Ishikawa (cell line): ENCODE measurements at regions not wholly inside any gene's neighbourhood (a gene's known extent, or its start where the extent isn't known, plus 50 kb on each side); places are given as distances from the start of the nearest gene placed in this dataset.

ENCODE experiments used
- CEBPB ChIP-seq: IDR thresholded peaks from 2 replicates; pipeline ENCODE4 v1.6.1; 2012
- CREB1 ChIP-seq: IDR thresholded peaks from 2 replicates; pipeline ENCODE4 v1.6.1; 2012; ENCODE audit warnings: low read depth
- EGR1 ChIP-seq: IDR thresholded peaks from 2 replicates; pipeline ENCODE4 v1.6.1; 2012
- EP300 ChIP-seq: IDR thresholded peaks from 2 replicates; pipeline ENCODE4 v1.6.1; 2012; ENCODE audit warnings: borderline replicate concordance
- FOXM1 ChIP-seq: IDR thresholded peaks from 2 replicates; pipeline ENCODE4 v1.6.1; 2012; ENCODE audit warnings: low read depth, borderline replicate concordance
- NFIC ChIP-seq: IDR thresholded peaks from 2 replicates; pipeline ENCODE4 v1.6.1; 2012
- RAD21 ChIP-seq: IDR thresholded peaks from 2 replicates; pipeline ENCODE4 v1.6.1; 2012; ENCODE audit warnings: low read depth
- TAF1 ChIP-seq: IDR thresholded peaks from 2 replicates; pipeline ENCODE4 v1.6.1; 2012; ENCODE audit warnings: low read depth, mild to moderate bottlenecking
- TCF12 ChIP-seq: IDR thresholded peaks from 2 replicates; pipeline ENCODE4 v1.6.1; 2012; ENCODE audit warnings: low read depth
- TEAD4 ChIP-seq: IDR thresholded peaks from 2 replicates; pipeline ENCODE4 v1.6.1; 2012
- YY1 ChIP-seq: IDR thresholded peaks from 2 replicates; pipeline ENCODE4 v1.6.1; 2012; ENCODE audit warnings: low read depth
- ZBTB7A ChIP-seq: IDR thresholded peaks from 2 replicates; pipeline ENCODE4 v1.6.1; 2012; ENCODE audit warnings: low read depth
- TF ChIP-seq, protein P1 (sequence below): IDR thresholded peaks from 2 replicates; pipeline ENCODE4 v1.6.1; 2012; ENCODE audit warnings: low read depth, mild to moderate bottlenecking
- TF ChIP-seq, protein P2 (sequence below): IDR thresholded peaks from 2 replicates; pipeline ENCODE4 v1.6.1; 2012
- TF ChIP-seq, protein P3 (sequence below): IDR thresholded peaks from 2 replicates; pipeline ENCODE4 v1.6.1; 2012

DNA sequence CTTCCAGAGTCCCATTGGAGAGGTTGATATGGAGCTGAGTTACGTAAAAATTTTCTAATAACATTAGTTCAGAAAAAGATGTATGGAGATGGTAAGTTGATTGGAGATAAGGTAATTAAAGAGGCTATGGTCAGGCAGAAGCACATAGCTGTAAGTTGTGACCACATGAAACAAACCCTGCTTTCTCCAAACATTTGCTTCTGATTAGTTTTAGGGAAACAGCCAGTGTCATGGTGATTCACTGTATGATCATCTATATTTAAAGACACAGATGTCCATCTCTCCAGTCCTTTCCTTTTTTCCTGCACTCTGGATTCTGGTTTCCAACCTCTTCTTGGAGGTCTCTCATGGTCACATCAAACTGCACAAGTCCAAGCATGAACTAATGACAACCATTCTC, 1550.8 kb upstream of the PIK3C3 start:
- TF ChIP-seq, protein P1, sequence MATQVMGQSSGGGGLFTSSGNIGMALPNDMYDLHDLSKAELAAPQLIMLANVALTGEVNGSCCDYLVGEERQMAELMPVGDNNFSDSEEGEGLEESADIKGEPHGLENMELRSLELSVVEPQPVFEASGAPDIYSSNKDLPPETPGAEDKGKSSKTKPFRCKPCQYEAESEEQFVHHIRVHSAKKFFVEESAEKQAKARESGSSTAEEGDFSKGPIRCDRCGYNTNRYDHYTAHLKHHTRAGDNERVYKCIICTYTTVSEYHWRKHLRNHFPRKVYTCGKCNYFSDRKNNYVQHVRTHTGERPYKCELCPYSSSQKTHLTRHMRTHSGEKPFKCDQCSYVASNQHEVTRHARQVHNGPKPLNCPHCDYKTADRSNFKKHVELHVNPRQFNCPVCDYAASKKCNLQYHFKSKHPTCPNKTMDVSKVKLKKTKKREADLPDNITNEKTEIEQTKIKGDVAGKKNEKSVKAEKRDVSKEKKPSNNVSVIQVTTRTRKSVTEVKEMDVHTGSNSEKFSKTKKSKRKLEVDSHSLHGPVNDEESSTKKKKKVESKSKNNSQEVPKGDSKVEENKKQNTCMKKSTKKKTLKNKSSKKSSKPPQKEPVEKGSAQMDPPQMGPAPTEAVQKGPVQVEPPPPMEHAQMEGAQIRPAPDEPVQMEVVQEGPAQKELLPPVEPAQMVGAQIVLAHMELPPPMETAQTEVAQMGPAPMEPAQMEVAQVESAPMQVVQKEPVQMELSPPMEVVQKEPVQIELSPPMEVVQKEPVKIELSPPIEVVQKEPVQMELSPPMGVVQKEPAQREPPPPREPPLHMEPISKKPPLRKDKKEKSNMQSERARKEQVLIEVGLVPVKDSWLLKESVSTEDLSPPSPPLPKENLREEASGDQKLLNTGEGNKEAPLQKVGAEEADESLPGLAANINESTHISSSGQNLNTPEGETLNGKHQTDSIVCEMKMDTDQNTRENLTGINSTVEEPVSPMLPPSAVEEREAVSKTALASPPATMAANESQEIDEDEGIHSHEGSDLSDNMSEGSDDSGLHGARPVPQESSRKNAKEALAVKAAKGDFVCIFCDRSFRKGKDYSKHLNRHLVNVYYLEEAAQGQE = no peak
- no peak for TF ChIP-seq TEAD4
- TF ChIP-seq, protein P2, sequence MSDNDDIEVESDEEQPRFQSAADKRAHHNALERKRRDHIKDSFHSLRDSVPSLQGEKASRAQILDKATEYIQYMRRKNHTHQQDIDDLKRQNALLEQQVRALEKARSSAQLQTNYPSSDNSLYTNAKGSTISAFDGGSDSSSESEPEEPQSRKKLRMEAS = no peak
- TF ChIP-seq CEBPB = no peak
- TF ChIP-seq TCF12 = no peak
- TF ChIP-seq, protein P3, sequence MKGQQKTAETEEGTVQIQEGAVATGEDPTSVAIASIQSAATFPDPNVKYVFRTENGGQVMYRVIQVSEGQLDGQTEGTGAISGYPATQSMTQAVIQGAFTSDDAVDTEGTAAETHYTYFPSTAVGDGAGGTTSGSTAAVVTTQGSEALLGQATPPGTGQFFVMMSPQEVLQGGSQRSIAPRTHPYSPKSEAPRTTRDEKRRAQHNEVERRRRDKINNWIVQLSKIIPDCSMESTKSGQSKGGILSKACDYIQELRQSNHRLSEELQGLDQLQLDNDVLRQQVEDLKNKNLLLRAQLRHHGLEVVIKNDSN = no peak
- TF ChIP-seq EGR1 = no peak

DNA sequence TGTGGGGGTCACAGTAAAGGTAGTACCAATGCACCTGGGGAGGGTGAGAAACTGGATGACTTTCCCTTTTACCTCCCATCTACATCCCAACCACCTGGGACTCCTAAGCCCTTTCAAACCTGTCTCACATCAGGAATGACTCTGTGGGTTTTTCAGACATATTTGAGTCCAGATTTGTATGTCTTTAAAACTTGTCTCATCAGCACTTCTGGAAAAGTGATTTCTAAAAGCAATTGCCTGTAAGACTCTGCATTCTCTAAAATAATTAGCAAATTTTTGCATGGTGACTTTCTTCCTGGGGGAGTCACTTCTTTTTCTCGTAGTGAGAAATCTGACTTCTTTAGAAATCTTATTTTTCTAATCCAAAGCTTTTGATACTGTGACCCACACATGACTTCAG, 1553.0 kb upstream of the PIK3C3 start:
- TF ChIP-seq EP300 (no peak), ZBTB7A (no peak), TAF1 (no peak), NFIC (no peak), TCF12 (no peak), EGR1 (no peak), CREB1 (no peak), CEBPB (no peak), FOXM1 (no peak), TEAD4 (no peak), RAD21 (no peak), YY1 (no peak)
- TF ChIP-seq, protein P2 = no peak
- TF ChIP-seq, protein P3 = no peak
- TF ChIP-seq, protein P1 = no peak

DNA sequence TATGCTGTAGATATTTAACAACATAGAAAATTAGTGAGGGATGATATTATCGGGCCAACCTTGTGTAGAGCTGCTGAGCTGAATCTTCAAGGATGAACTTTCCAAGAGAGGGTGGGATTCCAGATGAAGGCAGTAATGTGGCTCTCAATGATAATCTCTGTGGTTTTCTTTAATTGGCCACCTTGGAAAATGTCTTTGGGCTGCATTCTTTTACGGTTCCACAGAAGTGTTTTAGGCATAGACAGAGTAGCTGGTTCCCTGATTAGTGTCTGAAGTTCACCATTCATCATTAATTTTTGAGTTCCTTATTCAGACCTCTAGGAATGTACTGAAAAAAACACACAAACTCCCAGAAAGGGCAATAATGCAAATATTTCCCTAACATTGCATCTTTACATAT, 1566.9 kb upstream of the PIK3C3 start:
- no peak for TF ChIP-seq EGR1

DNA sequence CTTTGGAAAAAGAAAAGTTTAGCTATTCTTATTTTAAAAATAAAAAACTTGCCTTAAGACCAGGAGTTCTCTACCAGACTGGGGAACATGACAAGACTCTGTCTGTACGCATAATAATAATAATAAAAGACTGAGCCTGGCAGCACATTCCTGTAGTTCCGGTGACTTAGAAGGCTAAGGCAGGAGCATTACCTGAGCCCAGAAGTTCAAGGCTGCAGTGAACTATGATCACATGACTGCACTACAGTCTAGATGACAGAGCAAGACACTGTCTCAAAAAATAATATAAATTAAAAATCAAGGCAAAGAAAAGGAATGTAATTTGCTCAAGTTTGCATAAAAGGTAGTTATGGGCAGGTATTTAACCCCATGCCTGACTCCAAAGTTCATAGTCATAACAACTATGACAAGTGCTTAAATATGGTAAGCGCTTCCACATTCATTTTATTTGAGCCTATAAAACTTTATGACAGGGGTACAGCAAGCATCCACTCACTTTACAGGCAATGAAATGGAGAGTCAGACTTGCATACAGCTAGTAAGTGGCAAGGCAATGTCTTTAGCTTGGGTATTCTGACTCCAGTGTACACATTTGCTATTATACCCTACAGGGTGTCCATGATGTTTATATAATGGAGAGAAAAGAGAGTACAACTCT, 1567.8 kb upstream of the PIK3C3 start:
- no peak for TF ChIP-seq TEAD4
- TF ChIP-seq, protein P3 = no peak
- TF ChIP-seq NFIC = no peak
- TF ChIP-seq CEBPB = no peak
- no peak for TF ChIP-seq CREB1
- TF ChIP-seq TAF1 = no peak
- TF ChIP-seq FOXM1 = no peak

DNA sequence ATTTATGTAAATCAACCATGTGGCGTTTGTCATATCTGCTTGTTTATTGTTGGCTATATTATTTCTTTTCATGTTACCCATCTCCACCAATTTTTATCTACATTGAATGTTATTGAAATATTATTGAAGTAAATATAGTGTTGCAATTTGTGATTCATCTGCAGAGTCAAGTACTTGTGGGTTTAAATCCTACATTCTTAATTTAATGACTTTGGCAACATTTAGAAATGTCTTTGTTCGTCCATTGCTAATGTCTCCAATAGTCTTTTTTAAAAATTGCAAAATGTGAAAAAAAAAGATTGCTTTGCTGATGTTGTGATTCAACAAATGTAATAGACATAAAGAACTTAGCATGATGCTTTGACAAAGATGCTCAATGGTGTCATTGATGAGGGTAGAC, 1572.8 kb upstream of the PIK3C3 start:
- TF ChIP-seq EGR1 (no peak), CEBPB (no peak), EP300 (no peak), YY1 (no peak), TAF1 (no peak)

DNA sequence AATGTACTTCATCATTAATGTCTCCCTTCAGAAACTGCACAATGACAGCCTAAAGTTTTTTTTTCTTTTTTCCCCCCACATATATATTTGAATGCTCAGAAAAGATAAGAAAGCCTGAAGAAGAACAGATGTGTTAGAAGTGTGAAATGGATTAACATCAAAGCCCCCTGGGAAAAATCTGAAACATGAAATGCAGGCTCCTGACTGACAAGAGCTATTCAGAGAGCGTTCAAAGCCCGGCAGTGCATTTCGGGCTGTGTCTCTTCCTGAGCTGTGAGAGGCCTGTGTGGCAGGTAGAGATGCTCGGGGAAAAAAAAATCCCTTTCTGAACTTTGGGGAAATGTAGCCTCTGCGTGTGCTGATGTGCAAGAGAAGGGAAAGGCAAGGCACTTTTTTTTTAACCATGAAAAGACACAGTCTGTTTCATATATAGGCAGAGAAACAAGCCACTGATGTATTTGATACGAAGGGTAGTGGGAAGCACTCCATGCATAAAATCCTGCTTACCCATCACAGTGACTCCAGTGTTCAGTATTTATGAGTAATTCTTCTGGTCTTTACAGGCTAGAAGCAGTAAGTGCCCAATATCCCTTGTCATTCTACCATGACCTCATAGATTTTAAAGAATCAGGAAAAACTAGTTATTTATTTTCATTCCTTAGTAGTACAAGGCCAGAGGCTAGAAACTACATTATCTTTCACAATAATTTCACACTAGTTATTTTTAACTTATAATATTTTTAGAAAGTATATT, 1574.2 kb upstream of the PIK3C3 start:
- TF ChIP-seq YY1 = no peak
- no peak for TF ChIP-seq TCF12
- TF ChIP-seq, protein P2 = no peak
- TF ChIP-seq ZBTB7A = no peak
- TF ChIP-seq TEAD4 = no peak
- TF ChIP-seq CEBPB = no peak
- TF ChIP-seq FOXM1 = no peak
- TF ChIP-seq, protein P3 = no peak
- TF ChIP-seq, protein P1 = no peak
- TF ChIP-seq NFIC = no peak
- TF ChIP-seq CREB1 = no peak
- no peak for TF ChIP-seq RAD21
- TF ChIP-seq EP300 = no peak
- TF ChIP-seq EGR1 = no peak
